ENCODE measurements at regions not wholly inside any gene's neighbourhood (a gene's known extent, or its start where the extent isn't known, plus 50 kb on each side); places are given as distances from the start of the nearest gene placed in this dataset.

GRCh38 chr2:158903711-158904405 is 64.6 kb upstream of the TANC1 start:
- Histone ChIP-seq H3K4me1 (ENCODE audit: control insufficient read depth in 2 of 2, insufficient read depth in 2 of 2, low read length in 2 of 2) (no peaks in the 10 kb centered on the region), H3K27me3 (replicated peaks in 1 of 4; ENCODE audit: control extremely low read depth in 1 of 4, control insufficient read depth in 3 of 4, insufficient read depth in 4 of 4, low read length in 3 of 4) (no peaks in the 10 kb centered on the region), H3K79me2 (ENCODE audit: control insufficient read depth, insufficient read depth, low read length) (no peaks in the 10 kb centered on the region), H3K36me3 (replicated peaks in 1 of 2; ENCODE audit: control extremely low read depth in 1 of 2, control insufficient read depth in 1 of 2, extremely low read depth in 1 of 2, insufficient read depth in 2 of 2, low read length in 1 of 2) (no peaks in the 10 kb centered on the region), H3K9me3 (ENCODE audit: control extremely low read depth in 1 of 3, control insufficient read depth in 2 of 3, insufficient read depth in 1 of 3, low read length in 2 of 3) (no peaks in the 10 kb centered on the region), H3K4me2 (replicated peaks; ENCODE audit: low read depth, low read length, poor library complexity, severe bottlenecking) (no peak overlapping the region), H3K9ac (ENCODE audit: low read length) (no peak overlapping the region), H2AFZ (ENCODE audit: insufficient read depth, low read depth, low read length, poor library complexity, severe bottlenecking) (no peak overlapping the region), H3K4me3 (ENCODE audit: control extremely low read depth in 1 of 5, extremely low read depth in 1 of 5, insufficient read depth in 1 of 5, low read depth in 2 of 5, low read length in 4 of 5) (no peak overlapping the region), H3K27ac (ENCODE audit: low read length in 2 of 2) (no peak overlapping the region), H4K20me1 (ENCODE audit: control insufficient read depth, insufficient read depth, low read length, poor library complexity, severe bottlenecking) (no peaks in the 10 kb centered on the region)
- no peak for ATAC-seq (ENCODE audit: low read depth)
- CTCF ChIA-PET = interaction anchor here (0.7 to 5.6 kb wide), 8 partner anchors 8 to 1064 kb away, joined by 3 to 80 read pairs (median 3); no protein-coding TSS in a partner anchor
- no peaks in the 10 kb centered on the region for H3K9me3 Mint-ChIP-seq (ENCODE audit: insufficient read depth)
- H3K4me1 Mint-ChIP-seq = no peaks in the 10 kb centered on the region
- WGBS (ENCODE audit: insufficient coverage) = 100% methylated on average over 1 of the region's 2 CpGs
- H3K4me3 Mint-ChIP-seq = no peak overlapping the region
- POLR2A ChIA-PET = no interaction called here
- no peak for TF ChIP-seq CTCF (IDR thresholded peaks at IDR 0.05)
- no peak for TF ChIP-seq EZH2 (IDR thresholded peaks at IDR 0.05; ENCODE audit: borderline replicate concordance, insufficient read depth, low read depth, low read length, poor library complexity, severe bottlenecking)
- H3K27ac Mint-ChIP-seq = no peak overlapping the region
- intact Hi-C loops (cut with micrococcal nuclease) = no loop called here
- H3K27me3 Mint-ChIP-seq = peaks cover 3% of the 10 kb centered on the region
- no peak for DNase-seq

GRCh38 chr2:158904627-158905177 is 63.7 kb upstream of the TANC1 start:
- no peak overlapping the region for H3K4me3 ChIP-seq (ENCODE audit: control extremely low read depth in 1 of 5, extremely low read depth in 1 of 5, insufficient read depth in 1 of 5, low read depth in 2 of 5, low read length in 4 of 5)
- H3K4me2 ChIP-seq (replicated peaks; ENCODE audit: low read depth, low read length, poor library complexity, severe bottlenecking) = no peak overlapping the region
- Mint-ChIP-seq H3K27me3 (peaks cover 3% of the 10 kb centered on the region), H3K9me3 (ENCODE audit: insufficient read depth) (no peaks in the 10 kb centered on the region), H3K4me3 (no peak overlapping the region), H3K27ac (no peak overlapping the region), H3K4me1 (no peaks in the 10 kb centered on the region)
- POLR2A ChIA-PET = no interaction called here
- H3K27ac ChIP-seq (ENCODE audit: low read length in 2 of 2) = no peak overlapping the region
- DNase-seq = no peak
- intact Hi-C loops (cut with micrococcal nuclease) = no loop called here
- no peaks in the 10 kb centered on the region for H4K20me1 ChIP-seq (ENCODE audit: control insufficient read depth, insufficient read depth, low read length, poor library complexity, severe bottlenecking)
- no peaks in the 10 kb centered on the region for H3K79me2 ChIP-seq (ENCODE audit: control insufficient read depth, insufficient read depth, low read length)
- CTCF ChIA-PET = interaction anchor here (1.5 to 5.6 kb wide), 2 partner anchors 215 to 903 kb away, joined by 5 to 80 read pairs; no protein-coding TSS in a partner anchor
- H3K4me1 ChIP-seq (ENCODE audit: control insufficient read depth in 2 of 2, insufficient read depth in 2 of 2, low read length in 2 of 2) = no peaks in the 10 kb centered on the region
- no peaks in the 10 kb centered on the region for H3K9me3 ChIP-seq (ENCODE audit: control extremely low read depth in 1 of 3, control insufficient read depth in 2 of 3, insufficient read depth in 1 of 3, low read length in 2 of 3)
- no CpG with 5 or more reads among the region's 1 CpG for WGBS (ENCODE audit: insufficient coverage)
- TF ChIP-seq CTCF (IDR thresholded peaks at IDR 0.05) (no peak), EZH2 (IDR thresholded peaks at IDR 0.05; ENCODE audit: borderline replicate concordance, insufficient read depth, low read depth, low read length, poor library complexity, severe bottlenecking) (no peak)
- H3K9ac ChIP-seq (ENCODE audit: low read length) = no peak overlapping the region
- H3K27me3 ChIP-seq (replicated peaks in 1 of 4; ENCODE audit: control extremely low read depth in 1 of 4, control insufficient read depth in 3 of 4, insufficient read depth in 4 of 4, low read length in 3 of 4) = no peaks in the 10 kb centered on the region
- H3K36me3 ChIP-seq (replicated peaks in 1 of 2; ENCODE audit: control extremely low read depth in 1 of 2, control insufficient read depth in 1 of 2, extremely low read depth in 1 of 2, insufficient read depth in 2 of 2, low read length in 1 of 2) = no peaks in the 10 kb centered on the region
- ATAC-seq (ENCODE audit: low read depth) = no peak
- H2AFZ ChIP-seq (ENCODE audit: insufficient read depth, low read depth, low read length, poor library complexity, severe bottlenecking) = no peak overlapping the region

Measured in B cell (primary cell).